RWPE2 (cell line): ENCODE measurements at regions not wholly inside any gene's neighbourhood (a gene's known extent, or its start where the extent isn't known, plus 50 kb on each side); places are given as distances from the start of the nearest gene placed in this dataset.

Source experiments
- ATAC-seq: fragments of 200-7000 bp; cut with Tn5 transposase; 3 replicates; pipeline ENCODE4 v1.9.1; 2021; ENCODE audit warnings: low read depth
- DNase-seq: peaks from one replicate; pipeline ENCODE4 v3.0.0-alpha.2; 2020; ENCODE audit warnings: low spot score
- H3K27ac ChIP-seq: fragments of 450-650 bp; 2 replicates; pipeline ENCODE4 v1.5.1; 2017; ENCODE audit warnings: mild to moderate bottlenecking; ENCODE audit not compliant: poor library complexity, severe bottlenecking
- H3K27me3 ChIP-seq: fragments of 250-450 bp; sonication (Bioruptor Pico); 2 replicates; pipeline ENCODE4 v1.5.1; 2021; ENCODE audit warnings: mild to moderate bottlenecking, moderate library complexity; ENCODE audit not compliant: insufficient read depth, poor library complexity, severe bottlenecking
- H3K36me3 ChIP-seq: fragments of 250-450 bp; sonication (Bioruptor Pico); 2 replicates; pipeline ENCODE4 v1.5.1; 2020; ENCODE audit warnings: low read depth, mild to moderate bottlenecking, moderate library complexity
- H3K4me1 ChIP-seq: fragments of 250-450 bp; sonication (Bioruptor Pico); 2 replicates; pipeline ENCODE4 v1.5.1; 2021; ENCODE audit warnings: mild to moderate bottlenecking, moderate library complexity; ENCODE audit not compliant: insufficient read depth, poor library complexity, severe bottlenecking
- H3K4me3 ChIP-seq: fragments of 250-450 bp; sonication (Bioruptor Pico); 2 replicates; pipeline ENCODE4 v1.5.1; 2021; ENCODE audit warnings: mild to moderate bottlenecking, moderate library complexity; ENCODE audit not compliant: severe bottlenecking
- H3K9me3 ChIP-seq: fragments of 250-450 bp; sonication (Bioruptor Pico); 2 replicates; pipeline ENCODE4 v1.5.1; 2021; ENCODE audit warnings: mild to moderate bottlenecking, moderate library complexity; ENCODE audit not compliant: severe bottlenecking
- CTCF ChIP-seq: fragments of 450-650 bp; IDR thresholded peaks from one replicate; pipeline ENCODE4 v1.5.1; 2017; ENCODE audit warnings: mild to moderate bottlenecking, moderate library complexity; ENCODE audit not compliant: poor library complexity, severe bottlenecking

- DNase-seq (no peak), ATAC-seq (no peak)
- Histone ChIP-seq H3K36me3 (no peaks in the 10 kb centered on the region), H3K4me3 (no peak overlapping the region), H3K4me1 (no peaks in the 10 kb centered on the region), H3K27ac (no peak overlapping the region), H3K27me3 (peaks cover 9% of the 10 kb centered on the region), H3K9me3 (no peaks in the 10 kb centered on the region)
- no peak for TF ChIP-seq CTCF
Observed at GRCh38 chr5:136836093-136836492, 470.7 kb upstream of the TRPC7 start.

DNA sequence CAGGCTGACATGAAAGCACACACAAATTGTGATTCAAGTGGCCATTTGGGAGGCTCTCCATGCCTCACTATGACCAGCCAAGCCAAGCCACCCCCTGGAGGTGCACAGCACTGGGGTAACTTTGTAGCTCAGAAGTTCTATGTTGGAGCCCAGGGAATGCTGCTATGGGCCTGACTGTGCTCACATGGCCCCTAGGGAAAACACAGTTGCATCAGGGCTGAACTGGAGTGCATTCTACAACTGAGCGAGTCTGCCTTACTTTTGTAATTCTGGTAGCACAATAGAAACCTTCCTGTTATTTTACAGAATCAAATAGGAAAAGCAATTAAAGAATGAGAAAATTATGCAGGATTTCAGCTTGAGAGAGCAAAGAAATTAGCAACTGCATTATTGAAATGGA is 455.5 kb upstream of the TRPC7 start:
- no peaks in the 10 kb centered on the region for H3K4me1 ChIP-seq
- no peaks in the 10 kb centered on the region for H3K36me3 ChIP-seq
- H3K4me3 ChIP-seq: no peak overlapping the region
- no peak for TF ChIP-seq CTCF
- H3K27me3 ChIP-seq: no peaks in the 10 kb centered on the region
- ATAC-seq: no peak
- H3K9me3 ChIP-seq: no peaks in the 10 kb centered on the region
- no peak overlapping the region for H3K27ac ChIP-seq
- no peak for DNase-seq

DNA sequence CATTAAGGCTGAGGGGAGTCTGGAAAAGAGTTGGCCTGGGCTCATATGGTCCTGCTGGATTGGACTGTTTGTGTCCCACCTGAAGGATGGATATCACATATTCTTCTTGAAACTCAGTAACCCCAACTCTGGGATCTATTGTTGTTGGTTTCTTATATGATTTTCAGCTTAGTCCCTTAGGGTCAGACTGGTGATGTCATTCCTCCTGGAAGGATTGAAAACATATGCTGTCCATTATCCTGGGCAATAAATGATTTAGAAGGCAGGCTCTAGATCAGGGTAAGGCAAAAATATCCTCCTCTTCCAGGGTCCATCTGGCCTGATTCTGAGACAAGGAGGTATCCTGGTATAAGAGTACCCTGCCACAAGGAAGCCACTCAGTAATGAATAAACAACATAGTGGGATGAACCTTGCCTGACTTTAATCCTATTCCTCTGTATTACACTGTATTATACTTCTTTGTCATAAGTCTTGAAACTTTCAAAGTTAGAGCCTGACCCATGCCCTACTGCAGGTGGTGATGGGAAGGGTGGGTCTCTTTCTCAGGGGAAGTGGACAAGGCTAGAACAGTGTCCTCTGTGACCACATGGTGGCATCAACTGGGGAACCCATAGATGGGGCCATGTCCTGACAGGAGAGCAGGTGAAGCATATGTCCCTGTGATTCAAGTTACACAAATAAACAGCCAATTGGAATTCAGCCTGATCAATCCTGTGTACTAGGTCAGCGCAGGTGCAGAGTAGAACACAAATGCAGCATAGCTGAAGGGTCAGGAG is 454.4 kb upstream of the TRPC7 start:
- no peak overlapping the region for H3K4me3 ChIP-seq
- TF ChIP-seq CTCF: no peak
- ATAC-seq: no peak

DNA sequence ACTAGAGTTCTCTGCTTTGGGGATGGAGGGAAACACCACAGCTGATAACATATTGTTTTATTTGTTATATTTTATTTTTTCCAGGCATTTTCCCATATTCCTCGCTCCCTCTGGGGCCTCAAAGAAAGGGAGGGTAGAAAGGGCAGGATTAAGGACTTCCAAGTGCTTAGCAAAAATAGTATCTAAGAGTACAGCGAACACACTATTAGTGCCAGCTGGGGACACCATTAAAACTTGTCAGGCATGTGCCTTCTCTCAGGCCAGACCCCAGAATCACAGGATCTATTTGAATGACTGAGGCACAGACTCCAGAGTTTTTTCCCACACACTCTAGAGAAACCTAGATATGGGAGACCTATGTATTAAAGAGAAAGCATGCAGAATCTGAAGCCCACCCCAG is 451.0 kb upstream of the TRPC7 start:
- no peaks in the 10 kb centered on the region for H3K36me3 ChIP-seq
- TF ChIP-seq CTCF: no peak
- H3K27ac ChIP-seq: no peak overlapping the region
- no peak overlapping the region for H3K4me3 ChIP-seq
- ATAC-seq: no peak
- H3K27me3 ChIP-seq: no peaks in the 10 kb centered on the region
- no peak for DNase-seq
- H3K4me1 ChIP-seq: peaks cover 4% of the 10 kb centered on the region
- H3K9me3 ChIP-seq: no peaks in the 10 kb centered on the region

More for the DNA sequence above, 454.4 kb upstream of the TRPC7 start:
- H3K36me3 ChIP-seq: no peaks in the 10 kb centered on the region
- no peaks in the 10 kb centered on the region for H3K9me3 ChIP-seq
- no peaks in the 10 kb centered on the region for H3K27me3 ChIP-seq
- H3K27ac ChIP-seq: no peak overlapping the region
- H3K4me1 ChIP-seq: no peaks in the 10 kb centered on the region
- DNase-seq: no peak
